Activated CD4-positive, alpha-beta T cell treated with anti-CD3 and anti-CD28 coated beads, Interleukin-2, amount 50 U/mL, for 24 hours (primary cell): ENCODE measurements at regions not wholly inside any gene's neighbourhood (a gene's known extent, or its start where the extent isn't known, plus 50 kb on each side); places are given as distances from the start of the nearest gene placed in this dataset.
"Not testable (repeated sequence)": the region's sequence is repeated elsewhere in the genome, so short reads cannot be mapped to it uniquely, and the experiment has no call there.

ENCODE experiments used
- DNase-seq, 2 donors: peaks; one replicate each; pipeline ENCODE4 v3.0.0-alpha.2; 2020; ENCODE audit warnings: low read depth in 1 of 2, low spot score in 1 of 2

DNA sequence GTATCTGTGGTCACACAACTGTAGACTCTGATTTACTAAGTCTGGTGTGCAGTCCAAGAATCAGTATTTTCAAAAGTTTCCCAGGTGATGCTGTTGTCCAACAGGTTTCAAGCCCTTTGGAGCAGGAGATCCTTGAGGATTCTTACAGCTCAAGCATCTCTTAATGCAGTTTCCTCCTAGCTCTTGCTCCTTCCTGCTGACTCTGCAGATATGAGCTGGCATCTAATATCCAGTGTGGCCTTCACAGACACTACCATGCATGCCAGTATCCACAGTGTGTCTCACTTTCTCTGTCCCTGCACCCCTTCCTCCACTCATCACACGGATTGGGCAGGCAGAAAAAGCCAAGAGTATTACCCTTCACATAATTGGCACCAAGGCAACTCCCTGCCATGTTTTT is 182.2 kb upstream of the TNC start:
- DNase-seq = no peak

DNA sequence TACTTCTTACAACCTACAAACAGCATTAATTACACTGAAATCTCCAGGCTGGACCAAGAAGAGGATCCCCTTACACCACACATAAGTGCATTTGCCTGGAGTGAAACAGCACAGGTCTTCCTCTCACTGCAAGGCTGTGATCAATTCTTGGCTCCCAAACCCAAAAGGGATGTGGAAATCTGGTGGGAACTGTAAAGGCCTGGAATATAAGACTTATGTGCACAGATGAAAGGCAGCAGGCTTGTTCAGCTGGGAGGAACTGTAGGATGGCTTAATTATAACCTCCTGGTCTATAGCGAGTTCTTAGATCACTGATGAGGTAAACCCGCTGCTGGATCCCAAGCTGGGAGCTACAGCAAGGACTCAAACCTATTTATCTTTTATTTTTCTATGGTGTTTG is 182.9 kb upstream of the TNC start:
- DNase-seq = no peak

DNA sequence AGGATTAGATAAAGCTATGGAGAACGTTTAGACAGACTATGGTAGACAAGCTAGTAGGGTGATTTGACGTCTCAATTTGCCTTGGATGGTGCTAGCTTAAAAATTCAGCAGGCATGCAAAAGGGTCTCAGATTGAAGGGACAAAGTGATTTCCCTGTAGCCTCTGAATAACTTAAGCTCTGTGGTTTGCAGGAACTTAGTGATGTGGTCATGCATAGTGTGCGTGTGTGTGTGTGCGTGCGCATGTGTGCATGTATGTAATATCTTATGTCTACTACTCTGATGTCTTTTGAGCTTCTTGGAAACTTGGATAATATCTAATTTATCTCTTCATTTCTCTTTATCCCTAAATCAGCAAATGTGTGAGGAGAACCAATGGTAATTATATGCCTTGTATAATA is 183.6 kb upstream of the TNC start:
- DNase-seq = no peak

DNA sequence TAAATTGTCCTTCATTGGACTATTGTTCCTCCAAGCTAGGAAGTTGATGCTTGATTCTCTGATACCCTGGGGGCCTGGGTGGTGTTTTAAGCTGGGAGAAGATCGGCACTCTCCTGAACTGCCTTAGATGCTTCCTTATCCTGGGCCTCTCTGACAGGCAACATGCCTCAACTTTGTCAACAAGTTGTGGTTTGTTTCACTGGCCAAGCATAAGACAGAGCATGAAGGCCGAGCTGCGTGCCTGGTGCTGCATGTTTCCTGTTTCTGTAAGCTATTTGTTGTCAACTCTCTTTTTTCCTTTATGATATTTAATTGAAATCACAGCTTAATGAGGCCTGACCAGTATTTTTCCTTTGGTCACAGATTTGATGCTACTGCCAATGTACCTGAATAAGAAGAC is 187.6 kb upstream of the TNC start:
- DNase-seq = no peak

DNA sequence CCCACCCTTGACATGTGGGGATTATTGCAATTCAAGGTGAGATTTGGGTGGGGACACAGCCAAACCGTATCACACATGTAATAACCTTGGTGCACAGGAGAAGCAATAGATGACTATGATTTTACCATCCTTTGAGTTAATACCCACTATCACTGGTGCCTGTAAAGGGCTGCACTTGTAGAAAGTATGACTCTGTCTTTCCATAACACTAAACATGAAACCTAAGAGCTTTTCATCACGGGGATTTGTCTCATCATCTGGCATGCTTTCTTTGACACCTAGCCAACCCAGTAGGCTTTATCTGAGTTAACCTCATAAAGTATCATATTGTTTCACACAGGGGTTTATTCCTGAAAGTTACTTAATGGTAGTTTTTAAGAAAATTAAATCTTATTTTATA is 188.9 kb upstream of the TNC start:
- DNase-seq = no peak

DNA sequence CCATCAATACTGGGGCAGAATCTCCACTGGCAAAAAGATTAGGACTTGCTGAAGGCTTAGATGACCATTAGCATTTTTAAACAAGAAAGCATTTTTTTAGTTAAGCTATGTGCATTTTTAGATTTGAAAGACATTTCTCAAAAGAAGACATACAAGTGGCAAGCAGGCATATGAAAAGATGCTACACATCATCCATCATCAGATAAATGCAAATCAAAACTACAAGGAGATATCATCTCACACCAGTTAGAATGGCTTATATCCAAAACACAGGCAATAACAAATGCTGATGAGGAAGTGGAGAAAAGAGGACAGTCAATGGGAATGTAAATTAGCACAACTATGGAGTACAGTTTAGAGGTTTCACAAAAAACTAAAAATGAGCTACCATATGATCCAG is 195.6 kb upstream of the TNC start:
- DNase-seq = no peak

DNA sequence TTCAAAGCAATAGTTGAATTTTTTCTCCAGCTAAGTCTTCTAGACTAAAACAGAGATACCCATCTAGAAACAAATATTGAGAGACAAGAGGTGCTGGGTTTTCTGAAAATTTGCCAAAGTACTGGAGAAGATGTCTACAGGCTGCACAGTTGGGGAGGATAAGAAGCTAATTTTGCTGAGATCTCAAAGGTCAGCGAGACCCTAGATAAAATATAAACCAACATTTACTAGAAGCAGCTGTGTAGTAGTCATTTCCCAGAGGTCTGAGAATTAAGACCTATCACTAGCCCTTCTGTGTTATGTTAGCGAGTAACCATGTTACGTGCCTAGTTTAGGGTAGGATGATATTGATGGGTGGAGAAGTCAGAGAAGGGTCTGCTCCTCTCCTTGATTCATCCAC is 208.5 kb upstream of the TNC start:
- no peak for DNase-seq

DNA sequence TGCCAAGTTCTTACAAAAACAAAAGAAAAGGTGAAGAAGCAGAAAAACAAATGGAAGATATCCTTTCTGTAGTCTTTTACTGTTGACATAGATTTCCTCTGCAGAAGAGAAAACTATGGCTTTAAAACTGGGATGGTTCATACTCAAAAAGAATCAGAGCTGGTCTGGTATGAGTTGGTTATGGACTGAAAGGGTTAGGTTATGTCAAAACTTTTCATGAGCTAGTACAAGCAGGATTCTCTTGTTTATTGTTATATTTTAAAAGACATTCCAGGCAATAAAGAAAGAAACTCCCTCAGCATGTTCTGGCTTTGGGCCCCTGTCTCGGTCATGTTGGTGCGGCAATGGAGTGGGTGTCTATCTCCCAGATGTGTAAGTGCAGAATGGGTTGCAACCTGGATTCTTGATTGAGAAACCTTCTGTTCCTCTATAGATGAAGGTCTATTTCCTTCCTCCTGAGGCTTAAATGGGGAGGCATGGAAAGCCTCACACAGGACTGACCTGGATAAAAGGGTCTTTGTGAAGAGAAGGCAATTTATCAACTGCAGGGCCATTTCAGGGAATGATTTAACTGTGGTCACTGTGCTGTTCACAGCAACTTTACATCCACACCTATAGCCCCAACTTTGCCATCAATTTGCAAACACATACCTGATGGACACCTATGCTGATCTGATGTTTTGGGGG is 209.6 kb upstream of the TNC start:
- no peak for DNase-seq

DNA sequence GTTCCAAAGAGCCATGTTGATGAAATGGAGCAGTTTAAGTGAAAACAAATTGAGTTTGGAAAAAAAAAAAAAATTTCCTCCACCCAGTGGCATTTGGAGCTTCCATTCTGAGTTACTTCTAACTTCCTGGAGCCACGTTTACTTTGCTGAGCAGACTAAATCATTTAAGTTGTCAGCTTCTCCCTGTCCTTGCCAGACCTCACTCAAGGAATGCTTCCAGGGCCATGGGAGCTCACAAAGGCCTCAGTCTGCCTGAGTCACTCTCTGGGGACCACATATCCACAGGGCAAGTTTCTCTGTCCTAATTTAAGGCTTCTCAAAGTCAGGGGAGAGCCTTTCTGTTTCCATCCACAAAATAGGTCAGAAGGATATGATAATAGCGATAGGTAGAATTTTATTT is 210.3 kb upstream of the TNC start:
- DNase-seq = no peak

DNA sequence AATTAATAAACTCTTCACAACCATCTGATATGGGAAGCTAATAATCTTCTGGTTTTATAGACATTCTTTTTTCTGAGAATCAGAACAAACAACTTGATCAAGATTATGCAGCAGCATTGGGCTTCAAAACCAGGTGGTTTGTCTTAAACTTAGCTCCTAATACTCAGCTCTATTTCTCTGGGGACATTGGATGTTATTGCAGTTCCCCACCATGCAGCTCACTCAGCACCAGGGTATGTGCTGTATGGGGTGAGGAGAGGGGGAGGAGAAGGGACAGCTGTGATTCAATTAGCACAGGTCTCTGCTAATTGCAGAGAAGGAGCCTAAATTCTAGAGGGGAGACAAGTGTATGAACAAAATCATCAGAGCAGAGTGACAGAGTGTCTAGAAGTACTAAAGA is 210.7 kb upstream of the TNC start:
- DNase-seq = no peak

DNA sequence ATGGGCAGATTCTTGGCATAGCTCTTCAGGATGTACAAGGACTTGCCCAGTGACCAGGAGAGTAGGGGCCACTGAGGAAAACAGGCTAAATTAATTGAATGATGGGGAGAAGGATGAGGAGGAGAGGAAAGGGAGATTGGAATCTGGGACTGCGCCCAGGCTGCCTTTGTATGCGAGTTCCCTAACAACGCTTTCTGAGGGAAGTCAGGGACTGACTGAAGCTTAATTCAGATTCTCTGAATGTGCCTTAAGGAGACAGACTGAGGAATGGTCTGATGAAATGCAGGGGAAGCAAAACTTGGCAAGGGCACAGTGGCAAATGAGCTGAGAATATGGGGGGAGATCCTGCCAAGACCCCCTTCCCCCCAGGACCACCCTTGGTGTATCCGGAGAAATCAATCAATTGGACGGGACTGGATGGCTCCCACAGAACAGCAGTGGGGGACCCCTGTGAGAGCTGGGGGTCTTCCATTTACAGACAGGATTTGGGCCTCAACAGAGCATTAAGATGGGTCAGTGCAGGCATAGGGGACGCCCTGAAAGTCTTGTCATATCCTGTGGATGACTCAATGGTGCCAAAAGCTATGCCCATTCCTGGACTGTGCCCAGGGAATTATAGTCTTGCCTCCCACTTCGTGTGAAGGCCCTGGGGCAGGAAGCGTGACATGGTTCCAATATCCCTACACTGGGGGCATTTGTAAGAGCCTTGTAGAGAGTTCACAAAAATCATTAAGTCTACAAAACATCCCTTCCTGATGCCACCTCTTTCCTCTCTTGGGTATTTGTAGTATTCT is 215.5 kb upstream of the TNC start:
- DNase-seq = no peak

DNA sequence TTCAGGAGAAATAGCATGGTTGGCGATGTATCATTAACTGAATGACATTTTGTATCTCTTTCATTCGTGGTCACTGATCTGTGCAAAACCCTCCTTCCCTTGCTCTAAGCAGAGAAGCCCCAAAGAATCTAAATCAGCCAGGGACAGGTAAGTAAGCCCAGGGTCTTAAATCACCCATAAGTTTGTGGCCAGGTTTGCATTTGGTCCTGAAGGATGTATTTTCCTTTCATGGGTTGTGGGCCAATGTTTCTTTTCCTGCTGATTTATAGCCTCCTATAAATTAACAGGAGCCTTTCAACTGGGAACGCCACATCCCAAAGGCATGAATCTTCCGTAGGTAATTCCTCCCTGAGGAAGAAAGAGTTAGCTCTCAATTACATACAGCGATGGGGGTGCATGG is 217.5 kb upstream of the TNC start:
- no peak for DNase-seq

DNA sequence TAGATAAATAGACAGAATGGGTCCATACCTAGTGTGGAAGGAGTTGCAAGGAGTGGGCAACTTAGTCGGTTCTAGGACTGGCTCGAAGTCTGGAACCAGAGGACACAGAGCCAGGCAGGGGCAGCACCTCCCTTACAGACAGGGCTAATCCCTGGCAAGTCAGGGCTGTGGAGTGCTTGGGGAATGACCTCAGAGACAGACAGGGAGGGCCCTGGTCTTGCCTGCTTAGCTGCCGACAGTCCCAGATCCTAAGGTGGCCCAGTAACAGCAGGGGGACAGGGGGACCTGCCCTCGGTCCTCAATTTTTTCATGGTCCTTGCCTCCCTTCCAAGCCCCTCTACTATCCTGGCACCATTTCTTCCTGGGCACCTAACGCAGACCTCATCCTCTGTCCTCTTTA is 222.4 kb upstream of the TNC start:
- DNase-seq = no peak

DNA sequence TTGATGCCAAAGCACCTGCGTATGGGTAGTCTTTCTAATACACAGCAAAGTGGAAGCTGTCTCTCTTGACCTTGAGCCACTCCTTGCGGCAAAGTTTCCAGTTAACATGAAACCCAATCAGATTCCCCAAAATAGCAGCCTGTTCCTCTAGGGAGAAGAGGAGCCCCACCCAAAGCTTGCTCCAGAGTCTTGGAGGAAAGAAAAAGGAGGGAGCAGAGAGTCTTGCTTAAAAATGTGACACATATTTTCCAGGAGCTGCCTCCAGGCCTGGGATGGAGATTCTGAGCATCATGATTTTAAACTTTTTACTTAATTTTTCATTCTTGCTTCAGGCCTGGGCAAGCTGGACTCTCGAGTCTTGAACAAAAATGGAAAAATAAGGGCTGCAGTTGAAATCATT is 223.5 kb upstream of the TNC start:
- DNase-seq = no peak

DNA sequence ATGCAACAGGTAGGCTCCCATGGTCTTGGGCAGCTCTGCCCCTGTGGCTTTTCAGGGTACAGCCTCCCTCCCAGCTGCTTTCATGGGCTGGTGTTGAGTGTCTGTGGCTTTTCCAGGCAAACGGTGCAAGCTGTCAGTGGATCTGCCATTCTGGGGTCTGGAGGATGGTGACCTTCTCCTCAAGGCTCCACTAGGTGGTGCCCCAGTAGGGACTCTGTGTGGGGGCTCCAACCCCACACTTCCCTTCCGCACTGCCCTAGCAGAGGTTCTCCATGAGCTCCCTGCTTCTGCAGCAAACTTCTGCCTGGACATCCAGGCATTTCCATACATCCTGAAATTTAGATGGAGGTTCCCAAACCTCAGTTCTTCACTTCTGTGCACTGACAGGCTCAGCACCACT is 229.8 kb upstream of the TNC start:
- not testable (repeated sequence) for DNase-seq

DNA sequence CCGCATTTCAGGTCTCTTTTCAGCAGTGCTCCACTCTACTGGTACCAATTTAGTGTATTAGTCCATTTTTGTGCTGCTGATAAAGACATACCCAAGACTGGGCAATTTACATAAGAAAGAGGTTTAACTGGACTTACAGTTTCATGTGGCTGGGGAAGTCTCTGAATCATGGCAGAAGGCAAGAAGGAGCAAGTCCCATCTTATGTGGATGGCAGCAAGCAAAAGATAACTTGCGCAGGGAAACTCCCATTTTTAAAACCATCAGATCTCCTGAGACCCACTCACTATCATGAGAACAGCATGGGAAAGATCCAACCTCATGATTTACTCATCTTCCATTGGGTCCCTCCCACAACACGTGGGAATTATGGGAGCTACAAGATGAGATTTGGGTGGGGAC is 231.0 kb upstream of the TNC start:
- DNase-seq = not testable (repeated sequence)

DNA sequence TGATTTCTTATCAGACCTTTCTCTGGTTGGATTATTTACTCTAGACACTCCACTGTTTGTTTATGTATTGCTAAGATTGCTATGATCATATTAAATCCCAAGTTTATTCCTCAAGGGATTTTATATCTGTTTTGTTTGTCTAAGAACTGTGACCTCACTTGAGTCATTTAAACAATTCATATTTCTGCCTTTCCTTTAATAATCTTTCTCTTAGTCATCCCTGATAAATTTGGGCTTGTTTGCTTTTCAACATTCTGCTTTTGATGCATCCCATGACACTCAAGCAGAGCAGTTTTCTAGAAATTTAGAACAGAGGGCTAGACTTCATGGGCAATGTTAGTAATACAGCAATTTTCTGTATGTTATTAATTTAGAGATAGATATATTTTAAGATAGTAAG is 231.6 kb upstream of the TNC start:
- no peak for DNase-seq

DNA sequence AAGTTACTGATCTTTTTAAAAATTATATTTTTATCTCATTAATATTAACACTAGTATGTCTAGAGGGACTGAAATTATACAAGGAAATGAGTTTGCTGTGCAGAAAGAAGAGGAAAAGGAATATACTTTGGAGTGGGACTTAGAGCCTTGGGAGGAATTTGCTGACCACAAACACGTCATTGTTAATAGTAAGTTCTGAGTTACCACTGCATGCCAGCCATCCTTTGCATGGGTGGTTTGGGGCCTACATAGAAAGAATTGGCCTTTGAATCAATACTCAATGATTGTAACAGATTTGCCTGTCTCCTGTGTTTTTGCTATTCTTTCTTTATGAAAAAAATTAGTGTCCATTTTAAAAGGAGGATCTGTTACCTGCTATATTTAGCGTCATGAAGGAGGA is 232.6 kb upstream of the TNC start:
- DNase-seq = no peak

DNA sequence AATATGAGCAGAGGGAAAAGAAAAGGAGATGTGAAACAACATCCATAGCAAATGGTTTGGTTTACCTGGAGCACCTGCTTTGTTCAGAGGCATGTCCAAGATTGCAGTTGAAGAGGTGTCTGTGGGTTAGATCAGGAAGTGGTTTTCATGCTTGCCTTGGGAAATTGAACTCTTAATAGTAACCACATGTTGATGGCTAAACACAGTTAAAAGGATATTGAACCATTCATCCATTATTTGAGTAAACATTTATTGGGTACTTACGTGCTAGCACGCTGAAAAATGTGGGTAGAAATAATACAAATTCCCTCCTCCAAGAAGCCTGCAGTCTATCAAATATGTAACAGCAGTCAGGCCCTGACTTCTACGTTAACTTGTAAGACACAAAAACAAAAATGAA is 235.7 kb upstream of the TNC start:
- DNase-seq = no peak

DNA sequence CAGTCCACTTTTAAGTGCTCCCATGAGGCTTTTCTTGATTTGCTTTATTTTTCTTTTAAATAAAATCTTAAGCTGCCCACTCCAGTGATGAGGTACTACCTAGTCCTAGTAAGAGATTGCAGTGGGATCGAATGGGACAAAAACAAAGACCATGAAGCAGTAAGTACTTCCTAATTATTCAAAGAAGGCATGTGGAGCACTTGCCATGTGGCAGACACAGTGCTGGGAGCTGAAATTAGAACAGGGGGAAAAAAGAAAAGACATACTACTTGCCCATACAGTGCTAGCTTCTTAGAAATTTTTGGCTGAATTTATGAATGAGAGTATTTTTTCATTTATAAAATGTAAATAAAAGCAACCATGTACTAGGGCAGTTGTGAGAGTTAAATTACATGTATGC is 239.9 kb upstream of the TNC start:
- DNase-seq = no peak

DNA sequence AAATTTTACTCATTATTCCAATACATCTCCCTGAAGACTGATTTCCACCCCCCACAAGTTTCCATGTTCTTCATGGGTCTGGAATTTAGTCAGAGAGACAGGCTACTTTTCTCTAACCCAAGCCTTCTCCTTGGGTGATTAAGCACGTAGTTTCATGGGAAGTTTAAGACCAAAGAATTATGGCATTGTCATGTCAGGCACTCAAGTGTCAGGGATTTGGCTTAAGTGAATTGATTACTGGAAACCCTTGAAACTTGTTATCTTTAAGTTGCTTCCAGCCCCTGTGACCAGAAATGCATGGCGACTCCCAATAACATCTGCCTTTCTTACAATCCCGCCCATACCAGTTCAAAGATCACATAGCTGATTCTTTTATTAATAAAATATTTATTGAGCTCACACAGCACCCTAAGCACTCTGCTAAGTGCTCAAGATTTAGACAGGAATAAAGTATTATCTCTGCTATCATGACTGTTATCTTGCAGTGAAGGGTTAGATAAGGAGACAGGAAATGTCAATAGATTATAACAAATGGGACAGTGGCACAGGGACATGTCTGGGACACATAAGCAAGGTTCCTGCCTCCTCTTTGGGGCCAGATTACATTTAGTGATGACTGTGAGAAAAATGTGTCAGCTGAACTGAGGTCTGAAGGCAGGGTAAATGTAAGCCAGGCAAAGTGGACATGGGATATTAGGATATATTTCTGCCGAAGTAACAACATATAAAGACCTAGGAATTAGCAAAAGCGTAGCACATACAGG is 241.2 kb upstream of the TNC start:
- no peak for DNase-seq

DNA sequence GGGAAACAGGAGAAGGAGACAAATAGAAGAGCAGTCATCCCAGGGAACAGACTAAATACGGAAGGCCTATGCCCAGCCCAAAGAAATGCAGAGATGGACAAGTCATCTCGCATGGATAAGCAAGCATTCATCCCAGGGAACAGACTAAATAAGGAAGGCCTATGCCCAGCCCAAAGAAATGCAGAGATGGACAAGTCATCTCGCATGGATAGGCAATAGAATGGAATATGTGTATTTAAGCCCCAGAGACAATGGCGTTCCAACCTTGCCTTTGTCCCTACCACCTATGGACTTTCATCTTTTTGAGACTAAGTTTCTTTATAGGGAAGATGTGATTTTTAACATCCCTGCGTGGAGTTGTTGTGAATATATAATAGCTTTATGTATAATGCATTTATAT is 242.2 kb upstream of the TNC start:
- DNase-seq = no peak
